ENCODE measurements at regions not wholly inside any gene's neighbourhood (a gene's known extent, or its start where the extent isn't known, plus 50 kb on each side); places are given as distances from the start of the nearest gene placed in this dataset.
"Not testable (repeated sequence)": the region's sequence is repeated elsewhere in the genome, so short reads cannot be mapped to it uniquely, and the experiment has no call there.

DNA sequence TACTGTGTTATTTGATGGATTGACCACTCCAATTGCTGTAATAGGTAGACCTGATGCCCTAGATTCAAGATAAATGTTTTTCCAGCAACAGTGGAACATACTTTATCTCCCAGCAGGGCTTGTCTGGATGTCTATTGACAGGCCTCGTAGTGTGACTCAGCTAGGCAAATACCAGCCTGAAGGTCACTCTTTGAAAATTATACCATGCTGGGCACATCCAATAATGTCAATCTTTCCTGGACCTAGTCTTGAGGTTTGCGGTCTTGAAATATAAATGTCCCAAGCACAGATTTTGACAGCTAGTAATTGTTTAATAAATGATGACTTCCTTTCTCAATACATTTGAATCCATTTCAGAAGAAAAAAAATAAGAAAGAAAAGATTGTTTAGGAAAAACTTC lies 1138.0 kb upstream of the TMPRSS15 start:
- DNase-seq = no peak

DNA sequence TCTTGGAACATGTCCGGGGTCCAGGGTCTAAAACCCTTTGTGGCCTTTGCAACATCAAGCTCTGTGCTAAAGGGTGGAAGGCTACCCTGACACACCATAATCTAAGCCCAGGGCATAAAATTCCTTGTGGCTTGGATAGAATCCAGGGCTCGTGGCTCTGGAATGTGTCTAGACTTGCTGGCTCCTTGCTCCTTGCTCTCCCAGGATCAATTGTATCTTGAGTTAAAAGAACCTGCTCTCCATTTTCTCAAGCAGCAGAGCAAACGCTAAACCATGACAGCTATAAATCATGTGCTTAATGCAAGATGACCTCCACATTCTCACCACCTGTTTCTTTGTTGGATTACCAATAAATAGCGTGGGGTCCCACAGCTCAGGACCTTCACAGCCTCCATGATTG lies 1140.9 kb upstream of the TMPRSS15 start:
- DNase-seq = not testable (repeated sequence)

DNA sequence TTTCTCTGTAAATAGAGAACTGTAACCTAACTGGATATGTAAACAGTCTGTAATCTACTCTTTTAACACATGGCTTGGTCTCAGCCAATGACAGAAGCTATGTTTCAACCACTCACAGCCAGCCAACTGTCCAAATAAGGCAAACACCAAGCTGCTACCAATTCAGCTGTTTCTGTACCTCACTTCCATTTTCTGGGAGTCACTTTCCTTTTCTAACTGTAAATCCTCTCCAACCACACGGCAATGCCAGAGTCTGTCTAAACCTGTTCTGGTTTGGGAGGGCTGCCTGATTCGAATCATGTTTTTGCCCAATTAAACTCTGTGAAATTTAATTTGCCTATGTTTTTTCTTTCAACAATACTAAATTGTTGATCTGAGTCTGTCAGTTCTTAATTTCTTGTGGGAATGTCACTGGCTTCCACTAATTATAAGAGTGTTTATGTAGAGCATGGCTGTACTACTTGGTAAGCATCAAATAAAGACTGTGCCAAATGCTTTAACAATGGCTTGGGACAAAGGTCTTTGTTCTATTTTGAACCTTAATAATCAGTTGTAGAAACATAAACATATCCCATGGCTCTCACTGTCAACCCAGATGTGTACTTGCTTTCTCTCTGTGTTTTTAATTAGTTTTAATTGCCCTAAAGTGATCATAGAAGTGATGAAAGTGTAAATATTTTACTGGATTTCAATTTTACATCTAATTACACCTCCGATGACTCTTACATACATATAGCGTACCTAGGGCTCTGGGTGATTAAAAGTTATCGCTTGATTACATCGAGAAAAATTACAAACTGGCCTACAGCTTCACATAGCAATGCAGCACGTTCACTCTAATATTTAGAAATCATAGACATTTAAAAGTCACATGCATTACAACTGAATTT lies 1144.6 kb upstream of the TMPRSS15 start:
- DNase-seq = no peak

DNA sequence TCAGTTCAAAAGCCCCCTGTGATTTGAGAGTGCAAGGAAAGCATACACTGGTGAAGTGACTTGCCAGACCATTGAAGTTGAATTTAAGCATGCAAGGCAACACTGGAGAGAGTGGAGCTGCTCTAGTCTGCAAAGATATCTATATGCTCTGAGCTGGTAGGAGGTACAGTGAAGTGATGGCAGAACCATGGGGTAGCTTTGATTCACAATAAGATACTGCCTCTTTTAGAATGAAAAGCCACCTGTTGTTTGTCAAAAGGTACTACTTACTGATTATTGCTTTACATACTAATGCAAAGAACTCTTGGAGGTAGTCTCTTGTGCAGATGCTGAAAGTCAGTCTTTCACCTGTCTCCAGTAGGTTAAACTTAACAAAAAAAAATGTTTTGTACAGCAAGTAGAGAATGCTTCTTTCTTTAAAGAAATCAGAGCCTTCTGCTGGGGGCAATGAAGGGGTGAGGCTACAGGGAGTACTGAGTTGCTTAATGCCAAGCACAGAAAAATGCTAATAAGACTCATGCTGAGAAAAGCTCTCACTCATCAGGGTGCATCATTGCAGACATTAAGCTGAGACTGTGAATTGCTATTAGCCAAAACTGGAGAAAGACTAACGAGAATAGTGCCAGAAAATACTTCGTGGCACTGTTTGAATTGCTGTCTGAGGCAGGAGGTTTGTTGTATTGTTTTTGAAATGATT lies 1150.5 kb upstream of the TMPRSS15 start:
- DNase-seq = no peak

DNA sequence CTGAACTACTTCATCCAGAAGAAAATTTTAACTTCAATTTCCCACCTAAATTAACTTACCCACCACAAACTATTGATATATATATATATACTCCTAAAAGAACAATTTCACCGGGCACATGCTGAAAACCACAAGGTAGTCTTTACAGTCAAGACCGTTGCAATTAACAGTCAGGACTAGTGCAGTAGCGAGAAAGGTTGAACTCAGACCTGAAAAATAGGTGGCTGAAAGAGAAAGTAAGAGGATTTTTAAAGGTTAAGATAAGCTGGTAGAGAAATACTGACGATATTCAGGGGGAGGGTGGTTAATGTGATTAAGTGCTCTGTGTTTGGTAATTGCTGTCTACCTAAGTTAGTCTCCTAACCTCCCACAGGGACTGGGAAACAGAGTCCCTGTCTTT lies 1153.5 kb upstream of the TMPRSS15 start:
- no peak for DNase-seq

DNA sequence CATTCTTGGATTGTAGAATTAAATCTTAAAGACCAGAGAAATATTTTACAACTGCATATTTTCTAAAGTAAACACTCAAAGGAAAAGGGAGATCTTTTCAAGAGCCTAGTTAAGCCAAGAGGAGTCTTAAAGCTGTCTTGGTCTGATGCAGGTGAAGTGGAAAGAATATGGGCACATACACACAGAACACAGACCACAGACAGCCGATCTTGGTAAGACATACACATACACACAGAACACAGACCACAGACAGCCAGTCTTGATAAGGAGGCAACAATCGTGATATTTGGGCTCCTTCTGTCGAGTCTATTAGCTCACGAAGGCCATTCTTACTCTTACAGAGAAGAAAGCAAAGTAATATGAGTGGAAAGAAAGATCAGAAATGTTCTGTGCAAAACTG lies 1153.9 kb upstream of the TMPRSS15 start:
- no peak for DNase-seq

DNA sequence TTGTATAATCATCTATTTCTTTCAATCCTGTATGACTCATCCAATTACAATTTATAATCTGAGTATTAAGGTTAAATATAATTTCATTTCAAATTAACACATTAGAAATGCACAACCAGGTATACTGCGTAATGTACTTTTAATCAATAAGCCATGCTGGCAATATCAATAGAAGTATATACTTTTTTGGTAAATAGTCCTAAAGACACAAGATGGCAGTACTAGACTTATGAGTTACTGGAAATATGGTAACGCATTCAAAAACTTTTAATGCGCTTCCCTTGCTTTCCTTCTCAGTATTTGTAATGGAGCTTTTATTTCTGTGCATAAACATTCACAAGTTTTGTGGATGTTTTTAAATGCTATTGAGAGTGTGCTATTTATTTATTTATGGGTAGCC lies 1162.0 kb upstream of the TMPRSS15 start:
- DNase-seq = no peak

DNA sequence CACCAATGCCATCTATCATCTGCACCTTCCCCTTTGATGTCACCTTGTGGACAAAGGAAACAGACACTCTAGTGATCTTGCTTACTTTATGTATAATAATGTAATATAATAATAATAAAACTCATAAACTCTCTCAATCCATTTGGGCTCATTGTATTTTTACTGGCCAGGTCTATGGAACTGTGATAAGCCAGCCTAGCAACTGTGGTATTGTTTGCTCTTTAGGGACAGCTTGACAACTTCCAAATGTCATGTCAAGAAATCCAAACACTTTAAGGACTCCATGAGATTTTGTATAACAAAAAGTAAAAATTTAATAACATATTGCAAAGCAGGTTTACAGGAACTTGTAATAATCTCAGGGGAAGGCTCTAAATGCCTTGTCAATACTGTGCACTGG lies 1163.4 kb upstream of the TMPRSS15 start:
- DNase-seq = no peak

DNA sequence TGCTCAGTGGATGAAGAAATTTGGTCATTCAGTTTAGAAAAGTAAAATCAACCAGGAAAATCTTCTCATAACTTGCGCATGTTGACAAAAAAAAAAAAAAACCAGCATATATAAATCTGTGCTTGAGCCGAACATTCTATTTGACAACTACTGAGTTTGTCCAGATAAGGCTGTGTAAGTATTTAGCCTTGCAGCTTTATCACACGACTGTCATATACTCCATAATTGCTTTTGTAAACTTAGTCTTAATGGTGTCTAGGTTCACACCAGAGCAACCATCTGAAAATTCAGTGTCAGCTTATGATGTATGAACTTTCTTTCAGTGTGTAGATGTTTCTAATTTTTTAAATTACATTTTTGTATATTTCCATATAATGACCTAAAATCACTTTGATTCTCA lies 1173.8 kb upstream of the TMPRSS15 start:
- DNase-seq = no peak

DNA sequence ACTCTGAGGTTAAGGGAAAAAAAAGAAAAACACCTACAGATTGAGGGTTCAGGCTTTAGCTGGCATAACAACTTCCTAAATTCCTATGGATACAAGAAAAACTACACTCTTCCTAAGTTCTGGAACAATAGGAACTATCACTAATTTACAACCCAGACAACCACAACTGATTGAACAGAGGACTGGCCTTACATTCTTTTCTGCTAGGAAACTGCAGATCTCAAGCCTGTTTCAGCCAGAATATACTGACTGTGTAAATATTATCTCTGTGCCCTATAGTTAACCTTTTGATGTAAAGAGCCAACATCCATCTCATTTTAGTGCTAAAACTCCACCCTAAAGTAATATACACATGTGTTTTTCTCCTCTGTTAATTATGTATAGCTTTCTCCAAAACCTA lies 1186.5 kb upstream of the TMPRSS15 start:
- no peak for DNase-seq

DNA sequence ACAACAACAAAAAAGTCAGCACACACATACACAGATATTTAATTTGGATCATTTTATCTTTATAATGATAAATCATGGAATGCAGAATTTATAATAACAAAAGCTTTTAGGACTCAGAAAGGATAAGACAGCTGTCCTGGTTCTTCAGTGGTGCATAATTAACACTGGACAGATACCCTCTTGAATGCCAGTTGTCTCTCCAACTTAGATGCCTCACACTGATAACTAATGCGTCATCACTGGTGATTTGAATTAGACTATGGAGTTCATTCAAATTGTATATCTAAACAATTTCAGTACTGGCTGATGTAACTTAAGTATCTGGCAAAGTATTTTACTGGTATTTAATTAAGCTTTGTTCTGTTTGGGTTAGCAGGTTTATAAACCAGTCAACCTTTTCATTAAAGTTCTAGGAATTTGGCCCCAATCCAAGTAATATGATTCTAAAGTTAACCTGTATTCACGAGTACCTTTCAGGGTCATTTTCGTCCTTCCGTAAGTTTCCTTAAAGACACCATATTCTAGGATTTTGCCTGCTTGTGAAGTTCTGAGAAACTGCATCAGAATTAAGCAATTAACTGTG lies 1199.5 kb upstream of the TMPRSS15 start:
- no peak for DNase-seq

DNA sequence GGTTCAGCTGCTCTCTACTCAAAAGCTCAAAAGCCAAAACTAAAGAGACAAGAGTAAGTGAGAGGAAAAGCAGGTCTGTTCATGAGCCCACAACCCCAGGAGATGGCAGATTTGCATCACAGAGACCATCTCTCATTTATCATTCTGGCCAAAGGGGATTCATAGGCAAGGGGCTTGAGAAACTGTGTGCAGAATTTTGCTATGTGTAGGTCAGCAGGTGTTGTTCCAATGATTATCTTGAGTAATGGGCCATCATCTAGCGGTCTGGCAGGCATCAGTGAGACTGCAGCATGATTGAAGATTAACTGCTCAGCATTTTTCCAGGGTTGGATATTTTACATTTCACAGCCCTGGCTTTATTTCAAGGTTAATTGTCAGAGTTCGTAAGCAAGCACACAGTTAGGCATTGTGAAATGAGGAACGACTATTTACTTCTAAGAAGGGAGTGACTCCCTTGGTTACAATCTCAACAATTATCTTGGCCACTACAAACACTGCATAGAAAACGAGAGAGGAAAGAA lies 1204.6 kb upstream of the TMPRSS15 start:
- no peak for DNase-seq

DNA sequence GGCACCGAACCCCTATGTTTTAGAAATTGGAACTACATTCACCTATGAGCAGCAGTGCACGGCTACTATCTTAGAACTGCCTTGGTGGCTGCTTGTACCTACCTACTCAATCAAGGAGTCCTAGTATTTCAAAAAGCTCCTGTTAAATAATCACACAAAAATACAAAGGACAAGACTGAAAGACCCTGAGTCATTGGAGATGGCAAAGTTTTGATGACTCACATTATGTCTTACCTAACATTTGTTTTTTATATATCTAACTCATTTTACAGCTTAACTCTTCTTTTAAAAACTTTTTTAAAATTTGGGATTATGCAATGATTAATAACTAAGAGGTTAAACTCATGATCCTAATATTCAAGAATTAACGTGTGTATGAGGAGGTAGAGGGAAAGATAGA lies 1206.0 kb upstream of the TMPRSS15 start:
- no peak for DNase-seq

DNA sequence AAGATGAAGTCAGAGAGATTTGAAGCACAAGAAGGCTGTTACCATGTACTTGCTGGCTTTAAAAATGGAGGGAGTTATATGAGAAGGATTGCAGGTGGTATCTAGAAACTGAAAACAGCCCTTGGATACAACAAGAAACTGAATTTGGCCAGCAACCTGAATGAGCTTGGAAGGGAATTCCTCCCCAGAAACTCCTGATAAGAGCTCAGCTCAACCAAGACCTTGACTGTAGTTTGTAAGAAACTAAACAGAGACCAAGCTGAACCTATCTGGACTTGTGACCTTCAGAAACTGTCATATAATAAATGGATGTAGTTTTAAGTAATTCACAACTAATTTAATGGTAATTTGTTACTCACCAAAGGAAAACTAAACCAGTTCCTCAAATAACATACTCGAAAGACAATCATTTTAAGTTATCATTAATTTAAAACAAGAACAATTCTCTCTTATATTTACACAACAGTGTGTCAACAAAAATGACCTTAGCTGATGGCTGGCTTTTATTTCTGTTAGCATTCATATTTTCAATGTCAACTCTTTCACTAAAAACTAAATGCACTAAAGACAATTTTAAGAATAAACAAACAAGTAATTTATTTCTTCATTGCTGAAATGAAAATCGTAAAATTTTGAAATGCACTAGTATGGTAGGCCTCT lies 1218.4 kb upstream of the TMPRSS15 start:
- DNase-seq = no peak

DNA sequence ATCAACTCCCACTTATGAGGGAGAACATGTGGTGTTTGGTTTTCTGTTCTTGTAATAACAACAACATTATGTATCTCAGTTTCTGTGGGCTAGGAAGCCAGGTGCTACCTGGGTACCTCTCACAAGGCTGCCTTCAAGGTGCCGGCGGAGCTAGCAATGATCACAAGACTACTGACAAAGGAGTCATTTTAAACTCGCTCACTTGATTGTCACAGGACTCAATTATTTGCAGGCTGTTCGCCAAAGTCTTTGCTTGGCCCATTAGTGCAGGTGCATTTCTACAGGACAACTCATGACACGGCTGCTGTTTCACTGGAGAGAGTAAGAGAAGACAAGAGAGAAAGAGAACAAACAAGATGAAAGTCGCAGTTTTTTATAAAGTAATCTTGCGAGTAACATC lies 1237.4 kb upstream of the TMPRSS15 start:
- no peak for DNase-seq

DNA sequence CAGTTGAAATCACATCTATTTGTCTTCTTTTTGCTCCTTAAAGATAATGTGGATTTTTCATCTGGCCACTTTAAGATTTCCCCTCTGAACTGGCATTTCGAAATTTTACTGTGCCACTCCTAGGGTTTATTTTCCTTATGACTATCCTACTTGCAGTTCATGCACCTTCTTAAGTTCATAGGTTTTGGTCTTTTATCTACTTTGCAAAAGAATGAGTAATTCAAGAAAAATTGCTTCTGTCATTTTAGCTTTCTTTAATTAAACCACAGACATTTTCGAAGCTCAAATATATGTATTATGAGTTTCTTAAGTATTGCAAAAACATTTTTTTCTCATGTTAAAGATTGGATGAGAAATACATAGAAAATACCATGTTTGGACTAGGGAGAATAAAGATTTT lies 1244.8 kb upstream of the TMPRSS15 start:
- no peak for DNase-seq

DNA sequence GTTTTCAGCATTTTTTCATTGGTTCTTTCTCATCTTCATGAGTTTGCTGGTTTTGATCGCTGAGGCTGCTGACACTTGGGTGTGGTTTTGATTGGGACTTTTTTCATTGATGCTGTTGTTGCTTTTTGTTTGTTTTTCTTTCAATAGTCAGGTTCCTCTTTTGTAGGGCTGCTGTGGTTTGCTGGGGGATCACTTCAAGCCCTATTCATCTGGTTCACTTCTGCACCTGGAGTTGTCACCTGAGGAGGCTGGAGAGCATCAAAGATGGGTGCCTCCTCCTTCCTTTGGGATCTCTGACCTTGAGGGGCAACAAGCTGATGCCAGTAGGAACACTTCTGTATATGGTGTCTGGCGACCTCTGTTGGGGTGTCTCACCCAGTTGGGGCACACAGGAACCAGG lies 1279.9 kb upstream of the TMPRSS15 start:
- DNase-seq = no peak

DNA sequence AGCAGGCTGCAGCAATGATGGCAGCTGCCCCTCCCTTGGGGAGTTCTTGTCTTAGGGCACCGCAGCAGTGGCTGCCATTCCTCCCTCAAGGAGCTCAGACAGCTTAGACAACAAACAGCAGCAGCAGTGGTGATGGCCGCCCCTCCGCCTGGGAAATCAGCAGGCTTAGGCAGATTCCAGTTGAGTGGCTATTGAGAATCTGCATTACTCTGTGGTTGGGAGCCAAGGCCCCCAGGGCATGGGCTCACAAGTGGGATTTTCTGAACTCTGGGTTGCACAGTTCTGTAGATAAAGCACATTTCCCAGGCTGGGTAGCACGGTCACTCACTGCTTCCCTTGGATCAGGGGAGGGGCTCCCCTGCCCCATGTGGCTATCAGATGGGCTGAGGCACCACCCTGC lies 1280.7 kb upstream of the TMPRSS15 start:
- DNase-seq = no peak

DNA sequence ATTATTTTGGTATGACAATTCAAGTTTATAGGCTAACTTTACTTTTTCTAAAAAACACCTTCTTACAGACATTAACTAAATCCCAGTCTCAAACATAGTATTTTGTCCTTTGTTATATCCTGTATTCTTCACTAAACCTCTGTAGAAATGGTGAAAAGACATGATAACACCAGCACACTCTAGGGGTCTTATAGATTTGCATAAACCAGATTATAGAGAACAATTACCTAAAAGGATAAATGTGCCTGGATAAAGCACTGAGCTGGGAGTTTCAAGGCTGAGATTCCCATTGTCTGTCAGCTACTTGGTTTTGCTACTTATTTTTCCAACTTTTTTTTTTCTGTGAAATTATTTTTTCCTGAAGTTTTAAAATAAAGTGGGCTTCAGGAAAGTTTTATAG lies 1288.6 kb upstream of the TMPRSS15 start:
- DNase-seq = no peak

DNA sequence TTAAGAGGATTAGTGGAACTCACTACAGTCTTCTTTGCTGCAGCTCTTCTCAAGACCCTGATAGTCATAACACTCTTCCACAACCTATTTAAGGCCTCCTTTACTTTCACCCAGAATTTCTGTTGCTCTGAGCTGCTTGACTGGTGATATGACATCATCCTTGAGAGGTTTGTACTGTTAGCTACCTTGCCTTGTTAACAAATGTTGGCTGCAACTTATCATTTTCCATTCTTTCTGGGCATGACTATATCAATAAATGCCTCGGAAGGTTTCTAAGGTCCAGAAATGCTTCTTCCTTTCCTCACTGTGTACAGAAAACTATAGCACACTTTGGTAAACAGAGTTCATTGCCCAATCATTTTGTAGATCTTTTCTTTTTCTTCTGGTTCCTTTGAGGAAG lies 1292.2 kb upstream of the TMPRSS15 start:
- DNase-seq = no peak

DNA sequence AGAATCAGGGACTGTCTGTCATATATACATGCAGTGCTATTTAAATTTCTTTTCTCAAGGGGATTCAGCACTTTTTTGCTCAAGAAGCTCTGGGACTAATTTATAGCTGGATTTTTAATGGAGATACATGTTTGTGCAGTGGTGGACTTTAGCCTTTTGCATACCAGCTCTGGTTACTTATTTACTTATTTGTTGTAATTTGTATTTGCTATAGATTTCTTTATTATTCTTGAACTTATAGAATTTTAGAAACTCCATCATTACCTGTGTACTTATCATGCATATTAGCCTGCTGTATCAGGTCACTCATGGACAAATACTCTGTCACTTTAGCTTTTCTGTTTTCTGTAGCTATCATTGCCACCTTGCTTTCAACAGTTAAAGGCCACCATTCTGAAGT lies 1296.9 kb upstream of the TMPRSS15 start:
- DNase-seq = no peak

DNA sequence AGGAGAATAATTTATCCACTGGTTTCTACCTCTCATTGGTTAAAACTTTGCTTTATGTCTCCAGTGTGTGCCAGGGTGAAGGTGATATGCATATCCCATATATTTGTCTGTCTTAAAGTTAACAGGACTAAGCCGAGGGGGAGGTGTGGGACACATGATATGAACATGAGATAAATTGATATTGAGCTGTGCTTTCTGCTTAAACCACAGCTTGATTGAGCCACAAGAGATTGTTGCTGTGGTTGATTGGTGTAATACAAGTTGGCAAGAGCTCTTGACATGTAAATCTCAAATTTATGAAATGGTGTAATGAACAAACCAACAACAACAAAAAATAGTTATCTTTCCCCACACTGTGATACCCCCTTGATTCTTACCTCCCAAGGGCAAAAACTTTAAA lies 1295.5 kb upstream of the NCAM2 start:
- DNase-seq = no peak

DNA sequence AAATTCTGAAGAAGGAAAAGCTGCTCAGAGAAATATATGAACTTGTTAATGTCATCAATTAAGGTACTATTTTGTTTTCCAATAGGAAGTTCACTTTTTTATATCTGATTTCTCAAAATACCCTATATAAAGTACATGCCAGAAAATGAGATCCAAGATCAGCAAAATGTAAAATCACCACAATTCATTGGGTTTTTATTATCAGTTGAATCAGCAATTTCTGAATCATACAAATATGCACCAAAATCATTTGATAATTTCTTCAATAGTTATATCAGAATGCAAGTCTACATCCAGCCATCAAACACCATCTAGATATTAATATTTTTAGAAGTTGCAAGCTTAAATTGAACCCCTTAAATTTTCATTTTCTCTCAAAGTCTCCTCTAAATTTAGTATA lies 1293.4 kb upstream of the NCAM2 start:
- no peak for DNase-seq

Data from suppressor macrophage treated with lipopolysaccharide for 1 hour (primary cell).